Type B pancreatic cell (in vitro differentiated cells): ENCODE measurements at regions not wholly inside any gene's neighbourhood (a gene's known extent, or its start where the extent isn't known, plus 50 kb on each side); places are given as distances from the start of the nearest gene placed in this dataset.

Source experiments
- DNase-seq: peaks from one replicate; pipeline ENCODE4 v3.0.0; 2021; ENCODE audit warnings: mixed read lengths; ENCODE audit not compliant: unreplicated experiment; ENCODE audit errors: extremely low spot score
- H3K27ac Mint-ChIP-seq: 2 replicates; pipeline ENCODE4 v1.8.0; 2021; ENCODE audit warnings: mild to moderate bottlenecking, mixed read lengths
- H3K27me3 Mint-ChIP-seq: 2 replicates; pipeline ENCODE4 v1.8.0; 2021; ENCODE audit warnings: mixed read lengths
- H3K36me3 Mint-ChIP-seq: 2 replicates; pipeline ENCODE4 v1.8.0; 2021; ENCODE audit warnings: mixed read lengths
- H3K4me1 Mint-ChIP-seq: one replicate; pipeline ENCODE4 v1.8.0; 2021; ENCODE audit warnings: mixed read lengths; ENCODE audit not compliant: unreplicated experiment
- H3K4me3 Mint-ChIP-seq: 2 replicates; pipeline ENCODE4 v1.8.0; 2021; ENCODE audit warnings: mild to moderate bottlenecking, mixed read lengths
- H3K9me3 Mint-ChIP-seq: 2 replicates; pipeline ENCODE4 v1.8.0; 2021; ENCODE audit warnings: mixed read lengths
- TF ChIP-seq, protein P1 (sequence below): fragments of 200-600 bp; sonication (generic); conservative IDR thresholded peaks from 2 replicates; pipeline ENCODE4 v1.5.0; 2021; ENCODE audit warnings: antibody characterized with exemption, mild to moderate bottlenecking

DNA sequence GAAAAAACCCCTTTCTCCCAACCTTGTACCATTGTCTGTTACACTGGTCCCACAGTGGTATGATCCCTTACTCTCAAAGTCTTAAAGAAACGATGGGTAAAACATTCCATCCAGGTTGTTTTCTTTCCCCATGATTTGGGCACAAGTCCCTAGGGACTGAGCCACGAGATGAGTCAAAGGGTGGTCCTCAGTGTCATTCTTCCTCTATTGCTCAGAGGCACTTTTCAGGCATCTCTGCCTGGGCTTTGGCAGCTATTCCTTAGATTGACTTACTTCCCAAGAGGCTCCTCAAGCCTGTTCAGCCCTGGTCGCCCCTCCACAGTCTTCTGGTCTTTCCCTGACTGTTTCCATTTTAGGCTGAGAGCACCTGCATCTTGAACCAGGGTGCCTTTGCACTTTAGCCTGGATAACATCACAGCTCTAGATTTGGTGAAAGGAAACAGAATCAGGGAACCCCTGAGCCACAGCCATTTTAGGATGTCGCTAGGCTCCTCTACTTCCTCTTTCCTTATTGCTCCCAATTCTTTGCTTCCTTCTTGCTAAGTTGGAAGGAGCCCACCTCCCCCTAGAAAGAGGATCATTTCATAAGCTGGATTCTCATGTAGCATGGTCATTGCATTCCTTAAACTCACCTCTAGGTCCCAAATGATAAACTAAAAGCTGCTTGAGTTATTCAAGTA lies 131.0 kb upstream of the TPRG1 start:
- Mint-ChIP-seq H3K4me1 (no peaks in the 10 kb centered on the region), H3K36me3 (no peaks in the 10 kb centered on the region), H3K27ac (no peak overlapping the region), H3K4me3 (no peak overlapping the region), H3K27me3 (no peaks in the 10 kb centered on the region), H3K9me3 (no peaks in the 10 kb centered on the region)
- no peak for DNase-seq
- TF ChIP-seq, protein P1, sequence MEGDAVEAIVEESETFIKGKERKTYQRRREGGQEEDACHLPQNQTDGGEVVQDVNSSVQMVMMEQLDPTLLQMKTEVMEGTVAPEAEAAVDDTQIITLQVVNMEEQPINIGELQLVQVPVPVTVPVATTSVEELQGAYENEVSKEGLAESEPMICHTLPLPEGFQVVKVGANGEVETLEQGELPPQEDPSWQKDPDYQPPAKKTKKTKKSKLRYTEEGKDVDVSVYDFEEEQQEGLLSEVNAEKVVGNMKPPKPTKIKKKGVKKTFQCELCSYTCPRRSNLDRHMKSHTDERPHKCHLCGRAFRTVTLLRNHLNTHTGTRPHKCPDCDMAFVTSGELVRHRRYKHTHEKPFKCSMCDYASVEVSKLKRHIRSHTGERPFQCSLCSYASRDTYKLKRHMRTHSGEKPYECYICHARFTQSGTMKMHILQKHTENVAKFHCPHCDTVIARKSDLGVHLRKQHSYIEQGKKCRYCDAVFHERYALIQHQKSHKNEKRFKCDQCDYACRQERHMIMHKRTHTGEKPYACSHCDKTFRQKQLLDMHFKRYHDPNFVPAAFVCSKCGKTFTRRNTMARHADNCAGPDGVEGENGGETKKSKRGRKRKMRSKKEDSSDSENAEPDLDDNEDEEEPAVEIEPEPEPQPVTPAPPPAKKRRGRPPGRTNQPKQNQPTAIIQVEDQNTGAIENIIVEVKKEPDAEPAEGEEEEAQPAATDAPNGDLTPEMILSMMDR = no peak

DNA sequence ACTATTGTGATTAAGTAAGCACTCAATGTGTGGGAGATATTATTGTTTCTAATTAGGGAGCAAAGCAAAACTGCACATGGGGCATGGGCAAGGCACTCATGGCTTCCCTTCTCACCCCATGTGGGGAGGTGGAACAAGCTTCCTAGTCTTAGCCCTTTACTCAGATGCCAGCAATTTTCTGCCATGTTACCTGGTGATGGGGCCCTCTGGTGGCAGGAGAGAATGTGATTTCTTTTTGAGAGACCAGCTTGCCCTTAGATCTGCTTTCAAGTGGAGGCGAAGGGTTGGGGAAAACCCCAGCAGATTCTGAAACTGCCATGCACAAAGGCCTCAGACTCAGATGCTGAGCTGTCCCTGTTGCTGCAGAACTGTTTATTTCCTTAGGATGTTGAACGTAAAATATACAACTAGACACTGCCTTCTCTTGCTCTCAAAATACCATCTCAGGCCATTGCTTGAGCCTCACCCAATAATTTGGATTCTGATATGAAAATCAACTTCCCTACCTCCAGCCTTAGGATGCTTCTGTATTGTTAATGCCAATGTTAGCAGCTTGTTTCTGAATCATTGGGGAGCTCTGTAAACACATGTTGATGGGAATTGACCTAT lies 130.2 kb upstream of the TPRG1 start:
- H3K9me3 Mint-ChIP-seq = no peaks in the 10 kb centered on the region
- TF ChIP-seq, protein P1 = peak; percentile 61
- no peaks in the 10 kb centered on the region for H3K27me3 Mint-ChIP-seq
- H3K36me3 Mint-ChIP-seq = no peaks in the 10 kb centered on the region
- no peaks in the 10 kb centered on the region for H3K4me1 Mint-ChIP-seq
- no peak overlapping the region for H3K4me3 Mint-ChIP-seq
- no peak overlapping the region for H3K27ac Mint-ChIP-seq
- DNase-seq = no peak

DNA sequence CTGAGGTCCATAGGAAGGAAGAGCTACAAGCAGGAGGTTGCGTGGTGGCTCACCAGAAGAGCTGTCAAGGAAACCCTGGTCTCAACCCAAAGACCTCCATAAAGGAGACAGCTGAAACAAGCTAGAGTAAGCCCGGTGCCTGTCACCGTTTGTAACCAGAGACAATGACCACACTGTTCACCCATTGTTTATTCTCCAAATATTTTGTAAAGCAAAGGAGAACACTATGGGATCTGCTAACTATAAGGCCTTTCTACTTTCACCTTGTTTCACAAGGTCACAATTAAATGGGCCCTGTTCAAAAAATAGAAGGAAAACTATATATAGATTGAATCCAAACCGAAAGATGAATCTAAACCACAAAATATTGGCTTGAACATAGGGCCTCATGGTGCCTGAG lies 128.9 kb upstream of the TPRG1 start:
- H3K36me3 Mint-ChIP-seq = no peaks in the 10 kb centered on the region
- no peaks in the 10 kb centered on the region for H3K27me3 Mint-ChIP-seq
- H3K27ac Mint-ChIP-seq = no peak overlapping the region
- no peaks in the 10 kb centered on the region for H3K9me3 Mint-ChIP-seq
- no peak overlapping the region for H3K4me3 Mint-ChIP-seq
- no peaks in the 10 kb centered on the region for H3K4me1 Mint-ChIP-seq
- TF ChIP-seq, protein P1 = no peak
- no peak for DNase-seq

DNA sequence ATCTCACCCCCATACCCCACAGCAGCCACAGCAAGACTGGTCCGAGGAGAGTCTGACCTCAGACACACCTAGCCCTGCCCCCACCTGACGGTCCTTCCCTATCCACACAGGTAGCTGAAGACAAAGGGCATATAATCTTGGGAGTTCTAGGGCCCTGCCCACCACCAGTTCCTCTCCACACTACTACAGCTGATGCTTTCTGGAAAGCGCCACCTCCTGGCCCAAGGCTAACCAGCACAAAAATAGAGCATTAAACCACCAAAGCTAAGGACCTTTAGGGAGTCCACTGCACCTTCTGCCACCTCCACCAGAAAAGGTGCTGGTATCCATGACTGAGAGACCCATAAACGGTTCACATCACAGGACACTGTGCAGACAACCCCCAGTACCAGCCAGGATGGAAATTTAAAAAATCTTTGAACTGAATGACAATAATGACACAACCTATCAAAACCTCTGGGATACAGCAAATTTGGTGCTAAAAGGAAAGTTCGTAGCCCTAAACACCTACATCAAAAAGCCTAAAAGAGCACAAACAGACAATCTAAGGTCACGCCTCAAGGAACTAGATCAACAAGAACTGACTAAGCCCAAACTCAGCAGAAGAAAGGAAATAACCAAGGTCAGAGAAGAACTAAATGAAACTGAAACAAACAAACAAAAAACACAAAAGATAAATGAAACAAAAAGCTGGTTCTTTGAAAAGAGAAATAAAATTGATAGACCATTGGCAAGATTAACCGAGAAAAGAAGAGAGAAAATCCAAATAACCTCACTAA lies 122.1 kb upstream of the TPRG1 start:
- Mint-ChIP-seq H3K9me3 (no peaks in the 10 kb centered on the region), H3K27ac (no peak overlapping the region), H3K36me3 (no peaks in the 10 kb centered on the region), H3K4me3 (no peak overlapping the region), H3K27me3 (peaks cover 3% of the 10 kb centered on the region), H3K4me1 (no peaks in the 10 kb centered on the region)
- DNase-seq = no peak
- TF ChIP-seq, protein P1 = peak; percentile 23

- TF ChIP-seq, protein P1 = no peak
- DNase-seq = no peak
- no peaks in the 10 kb centered on the region for H3K4me1 Mint-ChIP-seq
- no peaks in the 10 kb centered on the region for H3K9me3 Mint-ChIP-seq
- no peak overlapping the region for H3K27ac Mint-ChIP-seq
- H3K4me3 Mint-ChIP-seq = no peak overlapping the region
- H3K36me3 Mint-ChIP-seq = no peaks in the 10 kb centered on the region
- H3K27me3 Mint-ChIP-seq = peaks cover 3% of the 10 kb centered on the region
Measured at GRCh38 chr3:189053322-189053721, 118.4 kb upstream of the TPRG1 start.
